Astrocyte (in vitro differentiated cells and primary cell): ENCODE measurements at regions not wholly inside any gene's neighbourhood (a gene's known extent, or its start where the extent isn't known, plus 50 kb on each side); places are given as distances from the start of the nearest gene placed in this dataset.

Experiments
- DNase-seq: peaks from one replicate; pipeline ENCODE4 v3.0.0-alpha.2; 2010; ENCODE audit warnings: low read depth
- FAIRE-seq: peaks from 2 replicates; lab custom pipeline; 2011; peaks lifted over from hg19 to GRCh38; lab: Jason Lieb, UNC
- H2AFZ ChIP-seq: 2 replicates; pipeline ENCODE4 v1.6.0; 2012; ENCODE audit warnings: low read depth, low read length, inconsistent platforms
- H3K27ac ChIP-seq: 2 replicates; pipeline ENCODE4 v1.5.1; 2011; ENCODE audit warnings: low read depth, low read length, inconsistent platforms
- H3K27me3 ChIP-seq: 2 replicates; pipeline ENCODE4 v1.6.0; 2011; ENCODE audit warnings: low read length, inconsistent platforms; ENCODE audit not compliant: insufficient read depth
- H3K36me3 ChIP-seq: 2 replicates; pipeline ENCODE4 v1.5.1; 2011; ENCODE audit warnings: low read length, inconsistent platforms; ENCODE audit not compliant: insufficient read depth
- H3K4me1 ChIP-seq: 2 replicates; pipeline ENCODE4 v1.5.1; 2011; ENCODE audit warnings: low read length, inconsistent platforms; ENCODE audit not compliant: insufficient read depth
- H3K4me2 ChIP-seq: 2 replicates; pipeline ENCODE4 v1.6.0; 2012; ENCODE audit warnings: low read length, inconsistent platforms
- H3K4me3 ChIP-seq: 2 replicates; pipeline ENCODE4 v1.5.1; 2011; ENCODE audit warnings: low read depth, mild to moderate bottlenecking, low read length, inconsistent platforms; ENCODE audit not compliant: insufficient read depth
- H3K79me2 ChIP-seq: 2 replicates; pipeline ENCODE4 v1.6.0; 2012; ENCODE audit warnings: mild to moderate bottlenecking, low read length, inconsistent platforms; ENCODE audit not compliant: insufficient read depth
- H3K9ac ChIP-seq: 2 replicates; pipeline ENCODE4 v1.6.0; 2012; ENCODE audit warnings: mild to moderate bottlenecking, low read length, inconsistent platforms
- H3K9me3 ChIP-seq: 2 replicates; pipeline ENCODE4 v1.5.1; 2012; ENCODE audit warnings: low read depth, mild to moderate bottlenecking, low read length, inconsistent platforms; ENCODE audit not compliant: insufficient read depth
- H4K20me1 ChIP-seq: 2 replicates; pipeline ENCODE4 v1.6.0; 2012; ENCODE audit warnings: low read length, inconsistent platforms; ENCODE audit not compliant: insufficient read depth
- H3K27ac Mint-ChIP-seq: one replicate; pipeline ENCODE4 v1.8.0; 2021; ENCODE audit warnings: mild to moderate bottlenecking, mixed read lengths; ENCODE audit not compliant: unreplicated experiment
- H3K27me3 Mint-ChIP-seq: one replicate; pipeline ENCODE4 v1.8.0; 2021; ENCODE audit warnings: low read depth, mixed read lengths; ENCODE audit not compliant: unreplicated experiment
- H3K36me3 Mint-ChIP-seq: one replicate; pipeline ENCODE4 v1.8.0; 2021; ENCODE audit warnings: low read depth, mixed read lengths; ENCODE audit not compliant: unreplicated experiment
- H3K4me1 Mint-ChIP-seq: one replicate; pipeline ENCODE4 v1.8.0; 2021; ENCODE audit warnings: low read depth, mixed read lengths; ENCODE audit not compliant: unreplicated experiment
- H3K4me3 Mint-ChIP-seq: one replicate; pipeline ENCODE4 v1.8.0; 2021; ENCODE audit warnings: mild to moderate bottlenecking, moderate library complexity, mixed read lengths; ENCODE audit not compliant: unreplicated experiment
- H3K9me3 Mint-ChIP-seq: one replicate; pipeline ENCODE4 v1.8.0; 2021; ENCODE audit warnings: mild to moderate bottlenecking, mixed read lengths; ENCODE audit not compliant: unreplicated experiment
- CTCF ChIP-seq: IDR thresholded peaks from 2 replicates; pipeline ENCODE4 v1.5.1; 2011; ENCODE audit warnings: low read depth, mild to moderate bottlenecking, inconsistent platforms, low read length, moderate library complexity; ENCODE audit not compliant: insufficient read depth
- EZH2 ChIP-seq: IDR thresholded peaks from 2 replicates; pipeline ENCODE4 v1.6.1; 2012; ENCODE audit warnings: mild to moderate bottlenecking, low read length, inconsistent platforms; ENCODE audit not compliant: insufficient read depth

GRCh38 chr3:86178095-86178494, 812.9 kb downstream of the VGLL3 start:
- Histone ChIP-seq H3K27ac (no peak overlapping the region), H3K4me3 (no peak overlapping the region)
- H3K36me3 Mint-ChIP-seq: no peaks in the 10 kb centered on the region

DNA sequence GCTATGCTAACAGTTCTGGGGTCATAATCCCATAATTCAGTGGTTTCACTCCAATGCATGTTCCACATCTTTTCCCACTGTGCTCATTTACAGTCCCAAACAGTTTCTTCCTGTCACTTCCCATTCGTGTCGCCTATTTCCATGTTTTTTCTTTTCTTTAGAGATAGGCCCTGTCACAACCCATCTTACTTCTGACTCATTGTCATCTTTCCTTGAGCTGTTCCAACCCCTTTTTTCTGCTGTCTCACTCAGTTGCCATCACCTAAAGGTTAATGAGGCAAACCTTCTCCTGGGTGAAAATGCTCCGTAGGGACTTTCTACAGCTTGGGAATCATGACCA, 814.5 kb downstream of the VGLL3 start:
- H2AFZ ChIP-seq: no peak overlapping the region
- DNase-seq (no peak), FAIRE-seq (no peak)
- no peaks in the 10 kb centered on the region for H3K36me3 Mint-ChIP-seq
- TF ChIP-seq EZH2: no peak
- no peak for TF ChIP-seq CTCF
- no peak overlapping the region for H3K27ac ChIP-seq
- H4K20me1 ChIP-seq: no peaks in the 10 kb centered on the region
- no peak overlapping the region for H3K4me2 ChIP-seq
- H3K4me3 Mint-ChIP-seq: no peak overlapping the region
- no peak overlapping the region for H3K9ac ChIP-seq
- H3K9me3 Mint-ChIP-seq: no peaks in the 10 kb centered on the region
- no peaks in the 10 kb centered on the region for H3K27me3 Mint-ChIP-seq
- no peaks in the 10 kb centered on the region for H3K36me3 ChIP-seq
- H3K4me1 ChIP-seq: no peaks in the 10 kb centered on the region
- H3K79me2 ChIP-seq: no peaks in the 10 kb centered on the region
- no peaks in the 10 kb centered on the region for H3K27me3 ChIP-seq
- H3K4me3 ChIP-seq: no peak overlapping the region
- H3K4me1 Mint-ChIP-seq: peaks cover 12% of the 10 kb centered on the region
- no peaks in the 10 kb centered on the region for H3K9me3 ChIP-seq
- H3K27ac Mint-ChIP-seq: no peak overlapping the region

More at GRCh38 chr3:86178095-86178494, 812.9 kb downstream of the VGLL3 start:
- no peak for DNase-seq
- Histone ChIP-seq H3K9ac (no peak overlapping the region), H3K27me3 (no peaks in the 10 kb centered on the region), H3K9me3 (no peaks in the 10 kb centered on the region), H4K20me1 (no peaks in the 10 kb centered on the region), H3K4me2 (no peak overlapping the region), H2AFZ (no peak overlapping the region), H3K4me1 (no peaks in the 10 kb centered on the region), H3K36me3 (no peaks in the 10 kb centered on the region), H3K79me2 (no peaks in the 10 kb centered on the region)
- H3K27me3 Mint-ChIP-seq: no peaks in the 10 kb centered on the region
- TF ChIP-seq CTCF: no peak
- no peak for TF ChIP-seq EZH2
- no peak for FAIRE-seq
- no peak overlapping the region for H3K27ac Mint-ChIP-seq
- H3K4me3 Mint-ChIP-seq: no peak overlapping the region
- no peaks in the 10 kb centered on the region for H3K9me3 Mint-ChIP-seq
- H3K4me1 Mint-ChIP-seq: peaks cover 12% of the 10 kb centered on the region

- H3K27me3 ChIP-seq: no peaks in the 10 kb centered on the region
- no peak overlapping the region for H3K4me3 Mint-ChIP-seq
- H3K9ac ChIP-seq: no peak overlapping the region
- H3K36me3 Mint-ChIP-seq: no peaks in the 10 kb centered on the region
- TF ChIP-seq CTCF: no peak
- no peak for TF ChIP-seq EZH2
- no peaks in the 10 kb centered on the region for H4K20me1 ChIP-seq
- H3K27ac ChIP-seq: no peak overlapping the region
- no peaks in the 10 kb centered on the region for H3K9me3 Mint-ChIP-seq
- no peaks in the 10 kb centered on the region for H3K27me3 Mint-ChIP-seq
- H3K4me1 Mint-ChIP-seq: peaks cover 12% of the 10 kb centered on the region
- H3K4me1 ChIP-seq: no peaks in the 10 kb centered on the region
- no peak overlapping the region for H2AFZ ChIP-seq
- FAIRE-seq (no peak), DNase-seq (no peak)
- H3K4me3 ChIP-seq: no peak overlapping the region
- no peaks in the 10 kb centered on the region for H3K79me2 ChIP-seq
- H3K4me2 ChIP-seq: peak overlapping the region; percentile 6
- no peaks in the 10 kb centered on the region for H3K9me3 ChIP-seq
- no peak overlapping the region for H3K27ac Mint-ChIP-seq
- no peaks in the 10 kb centered on the region for H3K36me3 ChIP-seq
Observed at GRCh38 chr3:86175593-86176444, 815.1 kb downstream of the VGLL3 start.
